CD8-positive, alpha-beta memory T cell (primary cell): ENCODE measurements at regions not wholly inside any gene's neighbourhood (a gene's known extent, or its start where the extent isn't known, plus 50 kb on each side); places are given as distances from the start of the nearest gene placed in this dataset.

Experiments used
- CTCF ChIA-PET: fragments of 350-600 bp; sonication (Branson Sonifier 250); formaldehyde crosslinking; loops from one replicate; lab custom pipeline; 2021; ENCODE audit warnings: antibody characterized with exemption; lab: Charles Lee
- POLR2A ChIA-PET: fragments of 350-600 bp; sonication (Branson Sonifier 250); formaldehyde crosslinking; loops from one replicate; lab custom pipeline; 2021; ENCODE audit warnings: antibody characterized with exemption; lab: Charles Lee
- DNase-seq, 5 donors: peaks; one replicate each; pipeline versions ENCODE4 v3.0.0 to v3.0.0-alpha.2; 2020 to 2022; ENCODE audit warnings: mixed read lengths in 1 of 5
- H3K27ac ChIP-seq: one replicate; pipeline ENCODE4 v1.7.0; 2013; ENCODE audit warnings: low read depth, mild to moderate bottlenecking, low read length, moderate library complexity
- H3K27me3 ChIP-seq: 2 replicates; pipeline ENCODE4 v1.7.0; 2013; ENCODE audit warnings: low read length, mild to moderate bottlenecking; ENCODE audit not compliant: insufficient read depth, poor library complexity, severe bottlenecking
- H3K36me3 ChIP-seq: 2 replicates; pipeline ENCODE4 v1.7.0; 2013; ENCODE audit warnings: mild to moderate bottlenecking, low read length, moderate library complexity; ENCODE audit not compliant: insufficient read depth
- H3K4me1 ChIP-seq: 2 replicates; pipeline ENCODE4 v1.7.0; 2013; ENCODE audit warnings: mild to moderate bottlenecking, low read length, moderate library complexity; ENCODE audit not compliant: insufficient read depth
- H3K4me3 ChIP-seq: 2 replicates; pipeline ENCODE4 v1.7.0; 2013; ENCODE audit warnings: mild to moderate bottlenecking, low read length
- H3K9me3 ChIP-seq: 2 replicates; pipeline ENCODE4 v1.7.0; 2013; ENCODE audit warnings: mild to moderate bottlenecking, low read length
- H3K27ac Mint-ChIP-seq, 8 donors: one replicate each; pipeline ENCODE4 v1.8.0; 2020 to 2021; ENCODE audit warnings: mixed read lengths in 8 of 8, mild to moderate bottlenecking in 6 of 8, inconsistent platforms in 3 of 8, moderate library complexity in 3 of 8
- H3K27me3 Mint-ChIP-seq, 2 donors: one replicate each; pipeline ENCODE4 v1.8.0; 2020 to 2021; ENCODE audit warnings: mixed read lengths in 2 of 2, mild to moderate bottlenecking in 1 of 2, moderate library complexity in 1 of 2
- H3K36me3 Mint-ChIP-seq, 3 donors: one replicate each; pipeline ENCODE4 v1.8.0; 2020 to 2021; ENCODE audit warnings: mixed read lengths in 3 of 3, inconsistent platforms in 1 of 3, mild to moderate bottlenecking in 1 of 3
- H3K4me1 Mint-ChIP-seq, 3 donors: one replicate each; pipeline ENCODE4 v1.8.0; 2020 to 2021; ENCODE audit warnings: mixed read lengths in 3 of 3, inconsistent platforms in 1 of 3, mild to moderate bottlenecking in 1 of 3
- H3K4me3 Mint-ChIP-seq, 7 donors: one replicate each; pipeline ENCODE4 v1.8.0; 2020 to 2021; ENCODE audit warnings: mixed read lengths in 7 of 7, mild to moderate bottlenecking in 6 of 7, moderate library complexity in 4 of 7, inconsistent platforms in 2 of 7
- H3K9me3 Mint-ChIP-seq, 5 donors: one replicate each; pipeline ENCODE4 v1.8.0; 2020 to 2022; ENCODE audit warnings: mixed read lengths in 5 of 5, mild to moderate bottlenecking in 3 of 5, moderate library complexity in 2 of 5, inconsistent platforms in 1 of 5

- Mint-ChIP-seq H3K9me3 (peaks cover 2 to 24% (median 6%) of the 10 kb centered on the region in 5 donors), H3K4me1 (no peaks in the 10 kb centered on the region), H3K4me3 (no peak overlapping the region), H3K27ac (no peak overlapping the region), H3K27me3 (no peaks in the 10 kb centered on the region), H3K36me3 (no peaks in the 10 kb centered on the region)
- ChIA-PET CTCF (no interaction called here), POLR2A (no interaction called here)
- Histone ChIP-seq H3K9me3 (no peaks in the 10 kb centered on the region), H3K27ac (no peak overlapping the region), H3K36me3 (no peaks in the 10 kb centered on the region), H3K27me3 (no peaks in the 10 kb centered on the region), H3K4me1 (no peaks in the 10 kb centered on the region), H3K4me3 (no peak overlapping the region)
- no peak for DNase-seq
These were observed 460.0 kb downstream of the CNTN6 start for GRCh38 chr3:1552831-1553230.

GRCh38 chr3:1561427-1561826 is 468.6 kb downstream of the CNTN6 start:
- Mint-ChIP-seq H3K27me3 (no peaks in the 10 kb centered on the region), H3K4me3 (no peak overlapping the region)
- POLR2A ChIA-PET: no interaction called here

GRCh38 chr3:1571736-1572135 is 478.9 kb downstream of the CNTN6 start:
- Mint-ChIP-seq H3K27me3 (no peaks in the 10 kb centered on the region), H3K9me3 (peaks cover 3 to 29% (median 7%) of the 10 kb centered on the region in 5 donors), H3K27ac (no peak overlapping the region), H3K36me3 (peaks cover 0 to 1% (median 0%) of the 10 kb centered on the region in 3 donors), H3K4me1 (no peaks in the 10 kb centered on the region), H3K4me3 (no peak overlapping the region)
- Histone ChIP-seq H3K4me3 (no peak overlapping the region), H3K27me3 (no peaks in the 10 kb centered on the region), H3K4me1 (no peaks in the 10 kb centered on the region), H3K9me3 (no peaks in the 10 kb centered on the region), H3K27ac (no peak overlapping the region), H3K36me3 (no peaks in the 10 kb centered on the region)
- no peak for DNase-seq
- POLR2A ChIA-PET: no interaction called here
- CTCF ChIA-PET: no interaction called here

More at GRCh38 chr3:1561427-1561826, 468.6 kb downstream of the CNTN6 start:
- H3K4me1 Mint-ChIP-seq: no peaks in the 10 kb centered on the region
- H3K4me3 ChIP-seq: no peak overlapping the region
- CTCF ChIA-PET: no interaction called here
- no peaks in the 10 kb centered on the region for H3K9me3 ChIP-seq
- no peak overlapping the region for H3K27ac ChIP-seq
- no peak overlapping the region for H3K27ac Mint-ChIP-seq
- H3K9me3 Mint-ChIP-seq: peaks cover 4 to 20% (median 8%) of the 10 kb centered on the region in 5 donors
- no peaks in the 10 kb centered on the region for H3K27me3 ChIP-seq
- H3K36me3 ChIP-seq: no peaks in the 10 kb centered on the region
- H3K36me3 Mint-ChIP-seq: no peaks in the 10 kb centered on the region
- H3K4me1 ChIP-seq: no peaks in the 10 kb centered on the region
- no peak for DNase-seq

- CTCF ChIA-PET: no interaction called here
- H3K27ac ChIP-seq: no peak overlapping the region
- Mint-ChIP-seq H3K27ac (no peak overlapping the region), H3K4me1 (no peaks in the 10 kb centered on the region), H3K4me3 (no peak overlapping the region), H3K9me3 (peaks cover 2 to 12% (median 6%) of the 10 kb centered on the region in 5 donors), H3K36me3 (no peaks in the 10 kb centered on the region), H3K27me3 (no peaks in the 10 kb centered on the region)
- DNase-seq: no peak
- H3K9me3 ChIP-seq: no peaks in the 10 kb centered on the region
- H3K36me3 ChIP-seq: no peaks in the 10 kb centered on the region
- POLR2A ChIA-PET: no interaction called here
- H3K4me1 ChIP-seq: no peaks in the 10 kb centered on the region
- no peaks in the 10 kb centered on the region for H3K27me3 ChIP-seq
- no peak overlapping the region for H3K4me3 ChIP-seq
These were observed 483.2 kb downstream of the CNTN6 start for GRCh38 chr3:1576047-1576446.

- Histone ChIP-seq H3K4me3 (no peak overlapping the region), H3K4me1 (no peaks in the 10 kb centered on the region), H3K36me3 (no peaks in the 10 kb centered on the region), H3K27me3 (no peaks in the 10 kb centered on the region), H3K9me3 (no peaks in the 10 kb centered on the region), H3K27ac (no peak overlapping the region)
- ChIA-PET POLR2A (no interaction called here), CTCF (no interaction called here)
- no peaks in the 10 kb centered on the region for H3K27me3 Mint-ChIP-seq
- peaks cover 4 to 15% (median 10%) of the 10 kb centered on the region in 5 donors for H3K9me3 Mint-ChIP-seq
- H3K27ac Mint-ChIP-seq: no peak overlapping the region
- no peaks in the 10 kb centered on the region for H3K4me1 Mint-ChIP-seq
- H3K36me3 Mint-ChIP-seq: no peaks in the 10 kb centered on the region
- no peak for DNase-seq
- H3K4me3 Mint-ChIP-seq: no peak overlapping the region
These were observed 485.4 kb downstream of the CNTN6 start for GRCh38 chr3:1578124-1578806.

- no peak overlapping the region for H3K4me3 ChIP-seq
- no peaks in the 10 kb centered on the region for H3K4me1 ChIP-seq
- H3K36me3 ChIP-seq: no peaks in the 10 kb centered on the region
- H3K9me3 ChIP-seq: no peaks in the 10 kb centered on the region
- H3K27me3 ChIP-seq: no peaks in the 10 kb centered on the region
- no peak for DNase-seq
- no peaks in the 10 kb centered on the region for H3K27me3 Mint-ChIP-seq
- CTCF ChIA-PET: interaction anchor here (0.5 kb wide), 1 partner anchor 154 kb away, joined by 3 read pairs; no protein-coding TSS in a partner anchor
- POLR2A ChIA-PET: no interaction called here
- no peaks in the 10 kb centered on the region for H3K36me3 Mint-ChIP-seq
- H3K9me3 Mint-ChIP-seq: peaks cover 10 to 21% (median 18%) of the 10 kb centered on the region in 5 donors
- no peak overlapping the region for H3K27ac Mint-ChIP-seq
- H3K4me1 Mint-ChIP-seq: no peaks in the 10 kb centered on the region
- H3K4me3 Mint-ChIP-seq: no peak overlapping the region
- no peak overlapping the region for H3K27ac ChIP-seq
These were observed 490.2 kb downstream of the CNTN6 start for GRCh38 chr3:1583044-1583443.

GRCh38 chr3:1587426-1587825 is 494.6 kb downstream of the CNTN6 start:
- Mint-ChIP-seq H3K27ac (no peak overlapping the region), H3K36me3 (no peaks in the 10 kb centered on the region), H3K9me3 (peaks cover 16 to 36% (median 30%) of the 10 kb centered on the region in 5 donors), H3K27me3 (no peaks in the 10 kb centered on the region), H3K4me3 (no peak overlapping the region), H3K4me1 (no peaks in the 10 kb centered on the region)
- Histone ChIP-seq H3K27ac (no peak overlapping the region), H3K4me1 (no peaks in the 10 kb centered on the region), H3K9me3 (no peaks in the 10 kb centered on the region), H3K4me3 (no peak overlapping the region), H3K36me3 (no peaks in the 10 kb centered on the region), H3K27me3 (no peaks in the 10 kb centered on the region)
- POLR2A ChIA-PET: no interaction called here
- DNase-seq: no peak
- CTCF ChIA-PET: no interaction called here

GRCh38 chr3:1591327-1592028 is 498.7 kb downstream of the CNTN6 start:
- Histone ChIP-seq H3K27ac (no peak overlapping the region), H3K27me3 (no peaks in the 10 kb centered on the region), H3K4me1 (no peaks in the 10 kb centered on the region), H3K36me3 (no peaks in the 10 kb centered on the region), H3K9me3 (no peaks in the 10 kb centered on the region), H3K4me3 (no peak overlapping the region)
- H3K4me3 Mint-ChIP-seq: no peak overlapping the region
- no peaks in the 10 kb centered on the region for H3K27me3 Mint-ChIP-seq
- H3K4me1 Mint-ChIP-seq: no peaks in the 10 kb centered on the region
- peaks cover 13 to 36% (median 18%) of the 10 kb centered on the region in 5 donors for H3K9me3 Mint-ChIP-seq
- DNase-seq: no peak
- ChIA-PET CTCF (no interaction called here), POLR2A (no interaction called here)
- H3K27ac Mint-ChIP-seq: no peak overlapping the region
- no peaks in the 10 kb centered on the region for H3K36me3 Mint-ChIP-seq
